T47D (cell line): ENCODE measurements at regions not wholly inside any gene's neighbourhood (a gene's known extent, or its start where the extent isn't known, plus 50 kb on each side); places are given as distances from the start of the nearest gene placed in this dataset.

Source experiments
- DNase-seq, 2 experiments: peaks; one replicate each; pipeline versions ENCODE4 v3.0.0 to v3.0.0-alpha.2; 2011 to 2012; ENCODE audit warnings: low read depth in 1 of 2, low spot score in 1 of 2
- JUND ChIP-seq: IDR thresholded peaks from 2 replicates; pipeline ENCODE4 v1.6.1; 2012; ENCODE audit warnings: low read depth
- in situ Hi-C: cut with HindIII; loops from 2 replicates; pipeline ENCODE4 v1.10.0; 2016; ENCODE audit warnings: low sequenced_read_pairs, low pct_unique_long_range_greater_than_20kb

DNA sequence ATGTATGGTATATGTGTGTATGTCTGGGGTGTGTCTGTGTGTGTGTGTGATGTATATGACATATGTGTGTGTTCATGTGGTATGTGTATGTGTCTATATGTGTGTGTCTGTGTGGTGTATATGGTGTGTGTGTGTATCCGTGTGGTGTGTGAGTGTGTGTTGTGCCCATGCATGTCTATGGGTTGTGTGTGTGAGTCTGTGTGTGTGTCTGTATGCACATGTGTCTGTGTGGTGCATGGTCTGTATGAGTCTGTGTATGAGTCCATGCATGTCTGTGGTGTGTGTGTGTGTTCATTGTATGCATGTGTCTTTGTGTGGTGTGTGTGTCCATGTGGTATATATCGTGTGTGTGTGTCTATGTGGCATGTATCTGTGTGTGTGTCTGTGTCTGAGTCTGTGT is 168.1 kb upstream of the GSC start:
- no peak for TF ChIP-seq JUND
- in situ Hi-C loops: no loop called here
- DNase-seq: no peak

DNA sequence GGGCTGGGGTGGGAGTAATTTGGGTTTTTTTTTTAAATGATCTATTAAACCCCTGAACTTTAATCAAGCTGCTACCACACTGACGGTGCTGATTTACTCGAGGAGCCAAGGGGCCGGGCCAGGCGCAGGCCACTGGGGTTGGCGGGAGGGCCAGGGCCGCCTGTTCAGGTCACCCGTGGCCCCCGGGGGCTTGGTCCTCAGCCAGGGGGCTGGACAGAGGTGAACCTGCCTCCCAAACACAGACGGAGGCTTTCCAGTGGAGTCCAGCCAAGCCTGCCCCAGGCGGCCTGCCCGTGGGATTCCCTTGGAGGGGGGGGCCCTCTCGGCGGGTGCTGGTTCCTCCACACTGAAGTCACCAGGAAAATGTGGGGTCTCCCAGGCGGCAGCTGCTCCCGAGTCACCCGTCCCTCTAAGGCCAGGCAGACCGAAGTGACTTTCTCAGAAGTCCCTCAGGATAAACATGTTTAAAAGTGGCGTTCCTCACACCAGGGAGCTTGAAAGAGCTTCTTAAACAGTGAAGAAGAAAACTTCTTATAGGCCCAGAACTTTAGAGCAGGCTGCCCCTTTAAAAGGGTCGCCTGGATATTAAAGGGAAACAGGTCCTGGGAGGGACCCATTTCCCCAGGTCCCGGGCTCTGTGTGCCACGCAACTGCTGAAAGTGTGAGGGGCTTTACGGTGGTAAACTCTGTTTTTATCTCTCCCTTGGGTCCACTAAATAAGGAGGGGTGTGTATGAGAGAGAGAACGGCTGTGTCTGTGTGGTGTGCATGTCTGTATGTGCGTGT is 167.2 kb upstream of the GSC start:
- TF ChIP-seq JUND: no peak
- DNase-seq: no peak
- in situ Hi-C loops: no loop called here

DNA sequence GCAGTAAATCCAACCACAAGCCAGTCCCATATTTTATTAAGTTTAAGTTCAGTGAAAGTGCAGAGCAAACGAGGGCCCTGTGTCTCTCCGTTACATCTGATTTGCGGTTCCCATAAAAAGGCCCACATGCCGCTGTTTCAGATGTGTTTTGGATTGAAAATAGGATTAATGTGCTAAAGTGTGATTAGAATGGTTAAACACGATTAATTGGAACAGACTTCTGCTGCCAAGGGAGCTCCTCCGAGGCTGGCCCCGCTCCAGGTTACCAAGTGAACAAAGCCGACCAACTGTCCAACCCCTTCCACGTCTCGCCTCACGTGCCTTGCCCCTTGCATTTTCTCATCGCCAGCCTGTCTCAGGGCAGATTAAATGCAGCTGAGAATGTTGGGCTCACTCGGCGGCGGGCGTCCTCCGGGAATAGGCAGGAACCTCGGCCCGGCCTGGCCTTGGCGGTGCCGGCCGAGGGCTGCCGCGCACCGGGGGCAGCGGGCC is 166.5 kb upstream of the GSC start:
- no peak for DNase-seq
- in situ Hi-C loops: no loop called here
- no peak for TF ChIP-seq JUND

DNA sequence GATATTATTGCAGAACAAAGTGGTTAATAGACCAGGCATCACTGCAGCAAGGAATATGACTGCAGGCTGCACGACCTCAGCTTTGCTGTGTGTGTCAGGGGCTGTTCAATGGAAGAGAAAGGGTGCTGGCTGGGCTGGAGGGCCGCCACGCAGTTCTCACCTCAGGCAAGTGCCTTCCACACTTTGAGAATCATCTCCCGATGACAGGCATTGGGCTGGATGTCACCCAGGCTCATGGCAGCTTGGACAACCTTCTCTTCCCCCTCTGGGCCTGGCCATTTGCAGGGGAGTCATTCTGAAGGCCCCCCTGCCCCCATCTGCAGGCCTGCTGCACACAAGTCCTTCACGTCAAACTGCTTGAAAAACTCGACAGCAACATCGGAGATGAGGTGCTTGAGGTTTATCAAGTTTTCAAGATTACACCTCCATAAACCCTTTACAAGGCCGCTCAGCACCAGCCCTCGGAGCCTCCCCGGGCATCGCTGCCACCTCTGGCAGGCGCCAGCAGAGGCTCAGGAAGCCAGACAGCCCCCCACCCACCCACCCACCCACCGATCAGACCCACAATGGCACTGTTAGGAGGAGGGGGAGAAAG is 165.9 kb upstream of the GSC start:
- in situ Hi-C loops: no loop called here
- no peak for TF ChIP-seq JUND
- no peak for DNase-seq

DNA sequence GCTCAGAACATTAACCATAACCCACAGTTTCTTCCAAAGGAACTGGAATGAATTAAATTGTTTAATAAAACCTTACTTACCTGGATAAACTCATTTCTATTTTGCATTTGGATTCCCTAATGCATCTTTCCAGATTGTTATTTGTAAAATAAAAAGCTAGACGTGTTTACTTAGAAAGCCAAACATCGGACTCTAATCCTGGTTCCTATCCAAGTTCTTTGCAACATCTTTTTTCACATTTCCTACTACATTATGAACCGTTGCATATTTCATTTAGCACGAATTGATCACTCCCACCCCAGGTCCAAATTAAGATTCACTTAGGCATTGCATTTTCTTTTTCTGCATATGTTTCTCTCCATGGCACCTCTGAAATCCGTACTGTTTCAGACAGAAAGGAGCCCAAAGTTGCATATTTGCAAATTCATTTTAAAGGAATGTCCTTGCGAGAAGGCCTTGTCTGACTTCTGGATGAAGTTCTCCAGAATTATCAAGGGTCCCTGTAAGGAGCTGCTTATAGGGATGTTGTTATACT is 164.4 kb upstream of the GSC start:
- in situ Hi-C loops: no loop called here
- TF ChIP-seq JUND: no peak

DNA sequence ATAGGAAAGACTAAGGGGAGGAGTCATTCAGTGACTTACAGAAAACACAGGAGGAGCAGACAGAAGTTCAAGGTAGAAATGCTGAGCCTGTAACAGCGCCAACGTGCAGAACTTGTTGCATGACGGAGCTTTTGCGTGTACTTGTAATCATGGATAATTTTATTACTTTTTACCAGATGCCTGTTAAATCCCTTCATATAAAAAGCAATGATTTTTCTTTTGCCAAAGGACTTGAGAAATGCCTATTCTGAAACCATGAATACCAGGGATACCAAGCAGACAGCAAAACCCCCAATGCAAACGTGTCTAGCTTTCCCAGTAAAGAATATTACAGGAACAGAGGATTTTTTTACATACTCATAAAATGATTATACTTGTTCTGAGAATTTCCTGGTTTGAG is 163.6 kb upstream of the GSC start:
- no peak for DNase-seq
- in situ Hi-C loops: no loop called here
- TF ChIP-seq JUND: no peak

More for the DNA sequence above, 164.4 kb upstream of the GSC start:
- DNase-seq: no peak

DNA sequence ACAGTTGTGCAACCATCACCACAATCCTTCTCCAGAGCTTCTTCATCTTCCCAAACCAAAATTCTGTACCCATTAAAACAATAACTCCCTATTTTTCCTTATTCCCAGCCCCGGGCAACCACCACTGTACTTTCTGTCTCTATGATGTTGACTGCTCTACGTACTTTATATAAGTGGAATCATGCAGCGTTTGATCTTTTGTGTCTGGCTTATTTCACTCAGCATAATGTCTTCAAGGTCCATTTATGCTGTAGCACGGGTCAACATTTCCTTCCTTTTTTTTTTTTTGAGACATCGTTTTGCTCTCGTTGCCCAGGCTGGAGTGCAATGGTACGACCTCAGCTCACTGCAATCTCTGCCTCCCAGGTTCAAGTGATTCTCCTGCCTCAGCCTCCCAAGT is 162.7 kb upstream of the GSC start:
- DNase-seq: no peak
- TF ChIP-seq JUND: no peak
- in situ Hi-C loops: no loop called here

DNA sequence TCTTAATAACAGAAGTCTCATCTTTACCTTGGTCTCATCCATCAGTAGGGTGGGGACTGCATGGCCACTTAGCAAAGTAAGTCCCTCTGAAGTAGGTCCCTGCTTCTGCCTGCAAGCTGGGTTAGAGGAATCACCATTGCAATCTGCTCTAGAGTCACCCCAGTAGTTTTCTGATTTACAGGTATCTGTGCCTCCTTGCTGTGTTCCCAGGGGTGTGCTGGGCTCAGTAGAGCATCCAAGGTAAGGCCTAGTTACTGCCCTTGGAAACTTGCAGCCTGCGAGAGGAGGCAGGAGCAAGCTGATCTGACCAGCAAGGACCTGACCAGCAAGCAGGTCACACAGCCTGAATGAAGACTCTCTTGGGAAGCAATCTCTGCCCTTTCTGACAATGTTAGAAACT is 160.8 kb upstream of the GSC start:
- in situ Hi-C loops: no loop called here
- no peak for TF ChIP-seq JUND
- no peak for DNase-seq

DNA sequence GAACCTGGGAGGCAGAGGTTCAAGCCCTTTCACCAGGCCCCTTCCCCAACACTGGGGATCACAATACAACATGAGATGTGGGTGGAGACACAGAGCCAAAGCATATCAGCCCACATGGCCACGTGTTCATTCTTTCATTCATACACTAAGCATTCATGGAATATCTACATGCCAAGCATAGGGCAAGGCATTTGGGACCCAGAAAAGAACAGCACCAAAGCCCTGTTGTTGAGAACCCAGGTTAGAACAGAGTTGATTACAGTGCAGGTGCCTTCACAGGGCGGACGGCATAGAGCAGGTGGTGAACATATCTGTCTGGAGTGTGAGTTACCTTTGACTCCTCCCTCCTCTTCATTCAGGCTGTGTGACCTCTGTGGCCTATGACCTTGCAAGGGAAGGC is 159.4 kb upstream of the GSC start:
- no peak for TF ChIP-seq JUND
- in situ Hi-C loops: no loop called here
- DNase-seq: no peak

DNA sequence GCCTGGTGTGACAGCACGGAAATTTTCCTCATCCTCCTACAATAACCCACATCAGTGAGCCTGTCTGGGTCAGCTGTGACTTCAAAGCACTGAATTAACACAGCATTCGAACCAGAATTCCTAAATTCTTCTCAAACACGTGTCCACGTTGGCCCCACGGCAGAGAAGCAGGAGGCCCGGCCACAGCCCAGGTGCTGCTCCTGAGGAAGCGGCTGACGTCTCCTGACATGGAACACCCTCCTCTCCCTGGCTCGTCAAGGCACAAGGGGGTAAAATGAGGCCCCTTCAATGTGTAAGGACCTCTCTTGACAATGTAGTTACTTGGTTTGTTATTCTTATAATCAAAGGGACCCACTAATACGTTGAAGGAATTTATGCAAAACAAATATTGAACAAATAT is 156.3 kb upstream of the GSC start:
- in situ Hi-C loops: no loop called here
- no peak for TF ChIP-seq JUND
- no peak for DNase-seq

DNA sequence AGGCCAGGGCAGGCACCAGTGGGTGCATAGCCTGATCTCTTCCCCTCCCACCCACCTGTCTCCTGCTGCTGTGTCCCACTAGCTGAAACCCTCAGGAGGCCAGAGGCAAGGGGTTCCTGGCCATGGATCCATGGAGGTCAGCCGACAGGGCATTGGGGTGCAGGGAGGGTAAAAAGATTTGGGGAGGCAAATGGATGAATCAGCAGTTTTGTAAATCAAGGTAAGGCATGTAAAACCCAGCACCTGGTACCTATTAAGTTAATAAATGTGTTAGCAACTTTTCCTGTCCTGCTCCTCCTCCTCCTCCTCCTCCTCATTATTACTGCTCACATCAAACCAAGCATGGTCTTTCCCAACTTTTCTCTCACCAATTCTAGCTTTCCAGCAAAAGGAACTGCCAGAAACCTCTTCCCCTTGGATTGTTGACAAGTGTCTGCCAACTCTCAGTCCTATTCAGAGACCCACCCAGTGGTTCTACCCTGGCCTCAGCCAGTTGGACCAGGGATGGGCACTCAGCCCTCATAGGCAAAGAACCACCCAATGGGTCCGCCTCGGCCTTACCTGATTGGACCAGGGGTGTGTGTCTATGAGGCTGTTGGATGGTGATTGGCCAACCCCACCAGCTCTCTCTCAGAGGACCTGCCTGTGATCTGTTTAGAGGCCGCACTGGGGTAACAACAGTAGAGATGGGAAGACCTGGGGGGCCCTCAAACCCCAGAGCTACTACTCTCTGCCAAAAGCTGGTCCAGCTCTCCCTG is 155.7 kb upstream of the GSC start:
- no peak for DNase-seq
- TF ChIP-seq JUND: no peak
- in situ Hi-C loops: no loop called here

DNA sequence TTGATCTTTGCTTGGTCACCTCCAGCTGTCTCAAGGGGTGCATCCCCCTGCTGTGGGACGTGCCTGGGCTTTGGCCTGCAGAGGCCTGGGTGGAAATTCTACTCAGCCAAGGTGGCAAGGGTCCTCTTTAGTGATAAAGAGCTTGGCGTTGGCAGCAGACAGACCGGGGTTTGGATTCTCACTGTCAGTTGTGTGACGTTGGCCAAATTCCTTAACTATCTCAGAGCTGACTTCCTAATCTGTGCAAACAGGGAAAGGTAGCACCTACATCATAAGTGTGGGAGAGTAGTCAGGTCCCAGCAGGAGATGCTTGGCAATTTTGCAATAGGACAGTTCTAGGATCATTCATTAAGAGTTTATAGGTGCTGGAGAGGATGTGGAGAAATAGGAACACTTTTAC is 154.3 kb upstream of the GSC start:
- no peak for DNase-seq
- in situ Hi-C loops: no loop called here
- TF ChIP-seq JUND: no peak

DNA sequence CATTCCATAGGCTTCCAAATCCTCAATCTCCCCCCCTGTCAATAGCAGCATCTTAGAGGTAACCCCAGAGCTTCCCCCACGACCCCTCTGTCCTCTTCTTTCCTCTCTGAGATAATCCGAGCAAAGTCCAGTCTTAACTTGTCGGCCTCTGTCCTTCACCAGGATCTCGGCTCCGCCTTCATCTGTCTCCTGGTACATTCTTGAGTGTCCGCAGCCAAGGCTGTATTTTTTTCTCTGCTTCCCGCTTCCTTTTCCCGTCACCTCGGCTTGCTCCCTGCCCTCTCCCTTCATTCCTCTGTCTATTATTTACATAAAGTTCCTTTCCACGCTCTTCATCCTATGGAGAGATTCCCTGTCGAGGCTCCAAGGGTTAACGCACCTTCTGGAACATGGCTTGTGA is 153.9 kb upstream of the GSC start:
- no peak for TF ChIP-seq JUND
- in situ Hi-C loops: no loop called here

More for the DNA sequence above, 153.9 kb upstream of the GSC start:
- no peak for DNase-seq
